ENCODE measurements at regions not wholly inside any gene's neighbourhood (a gene's known extent, or its start where the extent isn't known, plus 50 kb on each side); places are given as distances from the start of the nearest gene placed in this dataset.
A peak's percentile ranks its signal among the peaks of the same experiment; 100 is the strongest.

GRCh38 chr5:35488791-35489190 is 128.9 kb upstream of the SPEF2 start:
- TF ChIP-seq CTCF (conservative IDR thresholded peaks at IDR 0.05; ENCODE audit: low read length), result no peak
- no peak for DNase-seq (ENCODE audit: low read depth)
- H3K4me3 ChIP-seq (ENCODE audit: low read length), result no peak overlapping the region

DNA sequence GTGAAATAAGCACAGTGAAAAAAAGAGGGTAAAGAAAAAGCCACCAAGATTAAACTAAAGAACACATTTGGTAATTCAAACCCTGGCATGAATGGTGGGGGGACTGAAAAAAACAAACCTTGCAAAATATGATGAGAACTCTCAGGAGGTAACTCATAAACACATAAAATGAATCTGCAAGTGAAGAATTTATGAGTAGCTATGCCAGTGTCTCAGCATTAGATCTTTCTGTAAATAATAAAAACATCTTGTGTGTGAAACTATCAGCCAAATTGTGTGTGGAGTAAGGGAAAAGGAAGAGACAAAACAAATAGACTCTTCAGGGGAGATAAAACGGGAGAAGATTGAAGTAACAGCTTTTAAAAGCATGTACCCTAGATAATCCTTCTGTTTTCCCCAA is 129.6 kb upstream of the SPEF2 start:
- TF ChIP-seq CTCF (conservative IDR thresholded peaks at IDR 0.05; ENCODE audit: low read length), result no peak
- DNase-seq (ENCODE audit: low read depth), result no peak
- no peak overlapping the region for H3K4me3 ChIP-seq (ENCODE audit: low read length)

GRCh38 chr5:35487233-35488025 is 130.2 kb upstream of the SPEF2 start:
- no peak for TF ChIP-seq CTCF (conservative IDR thresholded peaks at IDR 0.05; ENCODE audit: low read length)
- peak; percentile 30 for DNase-seq (ENCODE audit: low read depth)
- no peak overlapping the region for H3K4me3 ChIP-seq (ENCODE audit: low read length)

DNA sequence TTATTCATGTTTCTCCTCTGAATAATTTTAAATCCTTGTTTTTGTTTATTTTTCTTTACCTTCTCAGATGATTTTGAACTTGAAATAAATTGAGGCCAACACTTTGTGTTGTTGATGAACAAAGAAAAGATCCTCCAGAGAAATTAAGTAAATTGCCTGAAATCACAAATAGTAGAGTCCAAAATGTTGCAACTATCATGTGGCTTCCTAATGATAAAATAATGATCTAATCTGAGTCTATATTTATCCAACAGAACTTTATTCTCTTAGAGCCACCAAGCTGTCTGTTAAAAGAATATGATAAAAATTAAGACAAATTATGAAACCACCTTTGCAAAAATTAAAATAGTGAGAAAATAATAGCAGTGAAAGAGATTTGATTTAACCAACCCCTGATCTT is 132.2 kb upstream of the SPEF2 start:
- no peak for DNase-seq (ENCODE audit: low read depth)
- TF ChIP-seq CTCF (conservative IDR thresholded peaks at IDR 0.05; ENCODE audit: low read length), result no peak
- H3K4me3 ChIP-seq (ENCODE audit: low read length), result no peak overlapping the region

GRCh38 chr5:35484241-35484640 is 133.4 kb upstream of the SPEF2 start:
- no peak for DNase-seq (ENCODE audit: low read depth)
- no peak overlapping the region for H3K4me3 ChIP-seq (ENCODE audit: low read length)
- no peak for TF ChIP-seq CTCF (conservative IDR thresholded peaks at IDR 0.05; ENCODE audit: low read length)

DNA sequence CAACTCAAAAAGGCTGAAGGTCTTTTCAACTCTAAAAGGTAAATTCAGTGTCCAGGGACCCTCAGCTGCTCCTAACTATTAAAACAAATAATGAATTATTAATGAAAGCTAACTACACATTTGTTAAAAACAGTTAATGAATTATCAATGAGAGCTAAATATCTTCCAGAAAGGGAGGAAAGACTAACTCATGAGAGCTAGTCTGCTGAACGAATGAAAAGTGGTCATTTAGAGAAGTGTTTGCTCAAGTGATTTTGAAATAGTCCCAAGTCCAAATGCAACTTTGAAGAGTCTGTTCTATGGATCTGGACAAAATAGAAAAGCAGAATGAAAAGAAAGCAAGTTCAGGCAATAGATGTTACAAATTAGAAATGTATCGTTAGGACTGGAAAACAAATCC is 133.9 kb upstream of the SPEF2 start:
- no peak for DNase-seq (ENCODE audit: low read depth)
- no peak for TF ChIP-seq CTCF (conservative IDR thresholded peaks at IDR 0.05; ENCODE audit: low read length)
- no peak overlapping the region for H3K4me3 ChIP-seq (ENCODE audit: low read length)

DNA sequence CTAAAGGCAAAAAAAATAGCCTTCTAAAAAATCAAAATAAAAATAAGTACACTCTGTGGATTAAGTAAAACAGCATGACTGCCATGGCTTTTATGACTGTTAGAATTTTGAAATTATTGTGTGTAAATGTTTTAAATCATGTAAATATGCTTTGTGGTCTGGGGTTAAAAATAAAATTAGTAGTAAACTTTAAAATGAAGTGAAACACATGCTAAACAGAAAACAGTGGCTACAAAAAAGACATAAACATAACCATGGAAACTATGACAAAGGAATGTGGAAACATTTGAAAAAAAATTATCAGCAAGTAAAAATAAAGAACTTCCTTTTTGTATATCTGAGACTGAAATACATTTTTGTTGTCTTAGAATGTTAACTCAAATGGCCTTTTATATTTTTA is 134.5 kb upstream of the SPEF2 start:
- no peak overlapping the region for H3K4me3 ChIP-seq (ENCODE audit: low read length)
- TF ChIP-seq CTCF (conservative IDR thresholded peaks at IDR 0.05; ENCODE audit: low read length), result no peak
- DNase-seq (ENCODE audit: low read depth), result peak; percentile 36
